HG03354 (cell line): ENCODE measurements at regions not wholly inside any gene's neighbourhood (a gene's known extent, or its start where the extent isn't known, plus 50 kb on each side); places are given as distances from the start of the nearest gene placed in this dataset.
"Not testable (repeated sequence)": the region's sequence is repeated elsewhere in the genome, so short reads cannot be mapped to it uniquely, and the experiment has no call there.

Experiments used
- ATAC-seq: cut with Tn5 transposase; IDR thresholded peaks from one replicate; pipeline ENCODE4 v1.9.1; 2021; ENCODE audit warnings: mild to moderate bottlenecking; ENCODE audit not compliant: unreplicated experiment, poor library complexity, severe bottlenecking

- ATAC-seq: no peak
Observed at GRCh38 chr4:23956601-23957364, 66.9 kb upstream of the PPARGC1A start.

- ATAC-seq: no peak
Observed at GRCh38 chr4:23952258-23952657, 62.4 kb upstream of the PPARGC1A start.

- ATAC-seq: no peak
Observed at GRCh38 chr4:23947826-23948225, 58.0 kb upstream of the PPARGC1A start.

GRCh38 chr4:23946299-23946698 is 56.5 kb upstream of the PPARGC1A start:
- no peak for ATAC-seq

- no peak for ATAC-seq
Observed at GRCh38 chr4:23945451-23946017, 55.7 kb upstream of the PPARGC1A start.

- not testable (repeated sequence) for ATAC-seq
Observed at GRCh38 chr4:23944556-23944955, 54.7 kb upstream of the PPARGC1A start.

- ATAC-seq: no peak
Observed at GRCh38 chr4:23943478-23943877, 53.6 kb upstream of the PPARGC1A start.

GRCh38 chr4:23942471-23942870 is 52.6 kb upstream of the PPARGC1A start:
- ATAC-seq: no peak
